Activated naive CD8-positive, alpha-beta T cell treated with anti-CD3 and anti-CD28 coated beads, Interleukin-2, amount 50 U/mL, for 24 hours (primary cell): ENCODE measurements at regions not wholly inside any gene's neighbourhood (a gene's known extent, or its start where the extent isn't known, plus 50 kb on each side); places are given as distances from the start of the nearest gene placed in this dataset.
"Not testable (repeated sequence)": the region's sequence is repeated elsewhere in the genome, so short reads cannot be mapped to it uniquely, and the experiment has no call there.

Experiments
- ATAC-seq: fragments of 150-1000 bp; cut with Tn5 transposase; one replicate; pipeline ENCODE4 v1.10.0; 2021
- DNase-seq: peaks from one replicate; pipeline ENCODE4 v3.0.0; 2021
- H3K27ac Mint-ChIP-seq: one replicate; pipeline ENCODE4 v1.8.0; 2021; ENCODE audit warnings: mild to moderate bottlenecking, mixed read lengths
- H3K27me3 Mint-ChIP-seq: one replicate; pipeline ENCODE4 v1.8.0; 2021; ENCODE audit warnings: mixed read lengths
- H3K36me3 Mint-ChIP-seq: one replicate; pipeline ENCODE4 v1.8.0; 2021; ENCODE audit warnings: low read depth, mixed read lengths
- H3K4me1 Mint-ChIP-seq: one replicate; pipeline ENCODE4 v1.8.0; 2021; ENCODE audit warnings: mixed read lengths
- H3K4me3 Mint-ChIP-seq: one replicate; pipeline ENCODE4 v1.8.0; 2021; ENCODE audit warnings: mild to moderate bottlenecking, moderate library complexity, mixed read lengths
- H3K9me3 Mint-ChIP-seq: one replicate; pipeline ENCODE4 v1.8.0; 2021; ENCODE audit warnings: mixed read lengths

- H3K36me3 Mint-ChIP-seq = no peaks in the 10 kb centered on the region
- no peaks in the 10 kb centered on the region for H3K27me3 Mint-ChIP-seq
- no peak overlapping the region for H3K27ac Mint-ChIP-seq
- DNase-seq (no peak), ATAC-seq (no peak)
- no peaks in the 10 kb centered on the region for H3K4me1 Mint-ChIP-seq
- peaks cover 4% of the 10 kb centered on the region for H3K9me3 Mint-ChIP-seq
- no peak overlapping the region for H3K4me3 Mint-ChIP-seq
Measured at GRCh38 chr9:103203172-103203571, 208.0 kb downstream of the CYLC2 start.

GRCh38 chr9:103205881-103206585 lies 210.9 kb downstream of the CYLC2 start:
- ATAC-seq = not testable (repeated sequence)

GRCh38 chr9:103210607-103211006 lies 215.5 kb downstream of the CYLC2 start:
- Mint-ChIP-seq H3K9me3 (peaks cover 19% of the 10 kb centered on the region), H3K27me3 (no peaks in the 10 kb centered on the region), H3K27ac (no peak overlapping the region), H3K4me3 (no peak overlapping the region), H3K36me3 (peaks cover 2% of the 10 kb centered on the region), H3K4me1 (no peaks in the 10 kb centered on the region)
- DNase-seq = no peak
- no peak for ATAC-seq

More at GRCh38 chr9:103205881-103206585, 210.9 kb downstream of the CYLC2 start:
- H3K36me3 Mint-ChIP-seq, H3K27me3 Mint-ChIP-seq, H3K27ac Mint-ChIP-seq, H3K4me1 Mint-ChIP-seq, H3K4me3 Mint-ChIP-seq, DNase-seq: not testable (repeated sequence)
- H3K9me3 Mint-ChIP-seq = peaks cover 11% of the 10 kb centered on the region

GRCh38 chr9:103215197-103215596 lies 220.1 kb downstream of the CYLC2 start:
- Mint-ChIP-seq H3K27me3 (no peaks in the 10 kb centered on the region), H3K36me3 (peaks cover 2% of the 10 kb centered on the region), H3K27ac (no peak overlapping the region), H3K9me3 (peaks cover 17% of the 10 kb centered on the region), H3K4me1 (no peaks in the 10 kb centered on the region), H3K4me3 (no peak overlapping the region)
- no peak for DNase-seq
- no peak for ATAC-seq

GRCh38 chr9:103225702-103226646 lies 230.8 kb downstream of the CYLC2 start:
- DNase-seq (no peak), ATAC-seq (no peak)
- Mint-ChIP-seq H3K27me3 (no peaks in the 10 kb centered on the region), H3K4me3 (no peak overlapping the region), H3K9me3 (peaks cover 9% of the 10 kb centered on the region), H3K4me1 (no peaks in the 10 kb centered on the region), H3K27ac (no peak overlapping the region), H3K36me3 (no peaks in the 10 kb centered on the region)

GRCh38 chr9:103226647-103227013 lies 231.5 kb downstream of the CYLC2 start:
- no peak for ATAC-seq
- Mint-ChIP-seq H3K27me3 (no peaks in the 10 kb centered on the region), H3K4me3 (no peak overlapping the region), H3K36me3 (no peaks in the 10 kb centered on the region), H3K9me3 (peaks cover 6% of the 10 kb centered on the region), H3K27ac (no peak overlapping the region), H3K4me1 (no peaks in the 10 kb centered on the region)
- DNase-seq = no peak

- not testable (repeated sequence) for DNase-seq, H3K36me3 Mint-ChIP-seq, H3K9me3 Mint-ChIP-seq
Measured at GRCh38 chr9:103237571-103238109, 242.5 kb downstream of the CYLC2 start.

GRCh38 chr9:103242025-103242424 lies 246.9 kb downstream of the CYLC2 start:
- Mint-ChIP-seq H3K27me3 (no peaks in the 10 kb centered on the region), H3K36me3 (no peaks in the 10 kb centered on the region), H3K27ac (no peak overlapping the region), H3K4me1 (no peaks in the 10 kb centered on the region), H3K9me3 (no peaks in the 10 kb centered on the region), H3K4me3 (no peak overlapping the region)
- no peak for DNase-seq
- no peak for ATAC-seq

More at GRCh38 chr9:103237571-103238109, 242.5 kb downstream of the CYLC2 start:
- H3K27me3 Mint-ChIP-seq, H3K27ac Mint-ChIP-seq, ATAC-seq, H3K4me3 Mint-ChIP-seq, H3K4me1 Mint-ChIP-seq: not testable (repeated sequence)

GRCh38 chr9:103242486-103242885 lies 247.4 kb downstream of the CYLC2 start:
- H3K4me1 Mint-ChIP-seq = no peaks in the 10 kb centered on the region
- H3K27me3 Mint-ChIP-seq = no peaks in the 10 kb centered on the region
- DNase-seq (no peak), ATAC-seq (no peak)
- H3K27ac Mint-ChIP-seq = no peak overlapping the region
- no peaks in the 10 kb centered on the region for H3K36me3 Mint-ChIP-seq
- no peak overlapping the region for H3K4me3 Mint-ChIP-seq
- no peaks in the 10 kb centered on the region for H3K9me3 Mint-ChIP-seq

GRCh38 chr9:103243553-103243952 lies 248.4 kb downstream of the CYLC2 start:
- no peaks in the 10 kb centered on the region for H3K36me3 Mint-ChIP-seq
- H3K27me3 Mint-ChIP-seq = no peaks in the 10 kb centered on the region
- H3K4me3 Mint-ChIP-seq = no peak overlapping the region
- no peaks in the 10 kb centered on the region for H3K9me3 Mint-ChIP-seq
- DNase-seq (no peak), ATAC-seq (no peak)
- no peaks in the 10 kb centered on the region for H3K4me1 Mint-ChIP-seq
- no peak overlapping the region for H3K27ac Mint-ChIP-seq

GRCh38 chr9:103245369-103245768 lies 250.2 kb downstream of the CYLC2 start:
- Mint-ChIP-seq H3K9me3 (no peaks in the 10 kb centered on the region), H3K27me3 (no peaks in the 10 kb centered on the region), H3K36me3 (no peaks in the 10 kb centered on the region), H3K4me1 (no peaks in the 10 kb centered on the region), H3K27ac (no peak overlapping the region), H3K4me3 (no peak overlapping the region)
- ATAC-seq = no peak
- no peak for DNase-seq

GRCh38 chr9:103261951-103262350 lies 266.8 kb downstream of the CYLC2 start:
- Mint-ChIP-seq H3K27ac (no peak overlapping the region), H3K4me1 (no peaks in the 10 kb centered on the region), H3K36me3 (no peaks in the 10 kb centered on the region), H3K27me3 (no peaks in the 10 kb centered on the region), H3K4me3 (no peak overlapping the region), H3K9me3 (peaks cover 15% of the 10 kb centered on the region)
- ATAC-seq (no peak), DNase-seq (no peak)

GRCh38 chr9:103266064-103266463 lies 270.9 kb downstream of the CYLC2 start:
- DNase-seq (no peak), ATAC-seq (no peak)
- H3K36me3 Mint-ChIP-seq = no peaks in the 10 kb centered on the region
- no peaks in the 10 kb centered on the region for H3K4me1 Mint-ChIP-seq
- H3K9me3 Mint-ChIP-seq = peaks cover 7% of the 10 kb centered on the region
- H3K4me3 Mint-ChIP-seq = no peak overlapping the region
- H3K27ac Mint-ChIP-seq = no peak overlapping the region
- H3K27me3 Mint-ChIP-seq = no peaks in the 10 kb centered on the region

- ATAC-seq = no peak
- no peak overlapping the region for H3K4me3 Mint-ChIP-seq
- peaks cover 10% of the 10 kb centered on the region for H3K9me3 Mint-ChIP-seq
- H3K4me1 Mint-ChIP-seq = no peaks in the 10 kb centered on the region
- no peaks in the 10 kb centered on the region for H3K27me3 Mint-ChIP-seq
- no peak for DNase-seq
- no peak overlapping the region for H3K27ac Mint-ChIP-seq
- no peaks in the 10 kb centered on the region for H3K36me3 Mint-ChIP-seq
Measured at GRCh38 chr9:103277240-103277639, 282.1 kb downstream of the CYLC2 start.

- no peak for ATAC-seq
Measured at GRCh38 chr9:103281126-103281525, 286.0 kb downstream of the CYLC2 start.

More at GRCh38 chr9:103281126-103281525, 286.0 kb downstream of the CYLC2 start:
- Mint-ChIP-seq H3K4me1 (no peaks in the 10 kb centered on the region), H3K36me3 (no peaks in the 10 kb centered on the region), H3K27me3 (no peaks in the 10 kb centered on the region), H3K9me3 (no peaks in the 10 kb centered on the region), H3K27ac (no peak overlapping the region), H3K4me3 (no peak overlapping the region)
- DNase-seq = no peak
